Upper lobe of right lung (tissue), 1 donor: ENCODE measurements at regions not wholly inside any gene's neighbourhood (a gene's known extent, or its start where the extent isn't known, plus 50 kb on each side); places are given as distances from the start of the nearest gene placed in this dataset.

Experiments
- ATAC-seq: fragments of 200-7000 bp; cut with Tn5 transposase; one replicate; pipeline ENCODE4 v1.9.1; 2020; ENCODE audit warnings: mild to moderate bottlenecking, moderate library complexity
- DNase-seq: peaks from one replicate; pipeline ENCODE4 v3.0.0-alpha.2; 2020
- H3K27ac ChIP-seq: fragments of 200-600 bp; one replicate; pipeline ENCODE4 v1.8.0; 2022
- H3K27me3 ChIP-seq: fragments of 200-600 bp; one replicate; pipeline ENCODE4 v1.8.0; 2022; ENCODE audit warnings: mild to moderate bottlenecking
- H3K36me3 ChIP-seq: fragments of 200-600 bp; one replicate; pipeline ENCODE4 v1.8.0; 2022
- H3K4me1 ChIP-seq: fragments of 200-600 bp; one replicate; pipeline ENCODE4 v1.8.0; 2022
- H3K4me3 ChIP-seq: fragments of 200-600 bp; one replicate; pipeline ENCODE4 v1.8.0; 2022; ENCODE audit warnings: mild to moderate bottlenecking
- H3K9me3 ChIP-seq: fragments of 200-600 bp; one replicate; pipeline ENCODE4 v1.8.0; 2022
- intact Hi-C: fragments of 100-400 bp; cut with DNase I; formaldehyde crosslinking; loops from one replicate; pipeline ENCODE4 v1.11.0; 2022
- TF ChIP-seq, protein P1 (sequence below): fragments of 200-600 bp; IDR thresholded peaks from one replicate; pipeline ENCODE4 v1.8.0; 2022; ENCODE audit warnings: antibody characterized with exemption
- donor health status: DM: no; HTN: yes; CAD: no; lungs with severe emphysema.

DNA sequence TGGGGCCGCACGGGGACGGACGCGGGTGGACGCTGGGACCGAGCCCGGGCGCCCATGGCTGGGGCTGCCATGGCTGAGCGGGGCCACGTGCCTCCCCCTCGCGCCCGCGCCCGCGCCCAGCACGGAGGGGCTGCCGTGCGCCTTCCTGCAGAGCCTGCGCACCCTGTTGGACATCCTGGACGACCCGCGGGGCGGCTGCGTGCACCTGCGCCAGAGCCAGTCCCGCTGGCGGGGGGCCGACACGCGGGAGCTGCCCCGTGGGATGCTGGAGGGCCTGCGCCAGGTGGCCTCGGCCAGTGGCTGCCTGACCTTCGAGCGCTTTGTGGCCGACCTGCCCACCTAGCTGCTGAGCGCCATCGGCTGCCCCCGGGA is 72.5 kb upstream of the KCTD7 start:
- intact Hi-C loops: no loop called here
- peaks cover 54% of the 10 kb centered on the region for H3K36me3 ChIP-seq
- no peak for DNase-seq
- no peak overlapping the region for H3K4me3 ChIP-seq
- TF ChIP-seq, protein P1, sequence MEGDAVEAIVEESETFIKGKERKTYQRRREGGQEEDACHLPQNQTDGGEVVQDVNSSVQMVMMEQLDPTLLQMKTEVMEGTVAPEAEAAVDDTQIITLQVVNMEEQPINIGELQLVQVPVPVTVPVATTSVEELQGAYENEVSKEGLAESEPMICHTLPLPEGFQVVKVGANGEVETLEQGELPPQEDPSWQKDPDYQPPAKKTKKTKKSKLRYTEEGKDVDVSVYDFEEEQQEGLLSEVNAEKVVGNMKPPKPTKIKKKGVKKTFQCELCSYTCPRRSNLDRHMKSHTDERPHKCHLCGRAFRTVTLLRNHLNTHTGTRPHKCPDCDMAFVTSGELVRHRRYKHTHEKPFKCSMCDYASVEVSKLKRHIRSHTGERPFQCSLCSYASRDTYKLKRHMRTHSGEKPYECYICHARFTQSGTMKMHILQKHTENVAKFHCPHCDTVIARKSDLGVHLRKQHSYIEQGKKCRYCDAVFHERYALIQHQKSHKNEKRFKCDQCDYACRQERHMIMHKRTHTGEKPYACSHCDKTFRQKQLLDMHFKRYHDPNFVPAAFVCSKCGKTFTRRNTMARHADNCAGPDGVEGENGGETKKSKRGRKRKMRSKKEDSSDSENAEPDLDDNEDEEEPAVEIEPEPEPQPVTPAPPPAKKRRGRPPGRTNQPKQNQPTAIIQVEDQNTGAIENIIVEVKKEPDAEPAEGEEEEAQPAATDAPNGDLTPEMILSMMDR: no peak
- ATAC-seq: no peak
- no peak overlapping the region for H3K27ac ChIP-seq
- H3K4me1 ChIP-seq: no peaks in the 10 kb centered on the region
- H3K27me3 ChIP-seq: no peaks in the 10 kb centered on the region
- H3K9me3 ChIP-seq: no peaks in the 10 kb centered on the region

DNA sequence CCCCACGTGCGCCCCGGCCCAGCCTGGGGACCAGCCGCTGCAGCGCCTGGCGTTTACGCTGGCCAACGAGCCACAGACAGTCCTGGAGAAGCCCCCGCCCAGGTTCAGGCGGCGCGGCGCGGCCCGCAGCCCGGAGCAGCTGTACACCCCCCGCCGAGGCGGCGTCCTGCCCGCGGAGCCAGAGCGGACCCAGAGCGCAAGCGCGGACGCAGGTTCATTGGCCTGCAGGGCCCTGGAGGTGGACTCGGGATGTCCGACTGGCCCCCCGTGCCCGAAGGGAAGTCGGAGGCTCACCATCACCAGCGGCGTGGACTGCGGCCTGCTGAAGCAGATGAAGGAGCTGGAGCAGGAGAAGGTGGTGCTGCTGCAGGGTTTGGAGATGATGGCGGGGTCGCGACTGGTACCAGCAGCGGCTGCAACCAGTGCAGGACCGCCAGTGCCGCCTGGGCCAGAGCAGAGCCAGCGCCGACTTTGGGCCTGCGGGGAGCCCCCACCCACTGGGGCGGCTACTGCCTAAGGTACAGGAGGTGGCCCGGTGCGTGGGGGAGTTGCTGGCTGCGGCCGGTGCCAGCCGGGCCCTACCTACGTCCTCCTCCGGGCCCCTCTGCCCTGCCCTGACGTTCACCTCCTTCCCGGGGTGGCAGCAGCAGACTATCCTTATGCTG is 72.0 kb upstream of the KCTD7 start:
- H3K36me3 ChIP-seq: peaks cover 49% of the 10 kb centered on the region

DNA sequence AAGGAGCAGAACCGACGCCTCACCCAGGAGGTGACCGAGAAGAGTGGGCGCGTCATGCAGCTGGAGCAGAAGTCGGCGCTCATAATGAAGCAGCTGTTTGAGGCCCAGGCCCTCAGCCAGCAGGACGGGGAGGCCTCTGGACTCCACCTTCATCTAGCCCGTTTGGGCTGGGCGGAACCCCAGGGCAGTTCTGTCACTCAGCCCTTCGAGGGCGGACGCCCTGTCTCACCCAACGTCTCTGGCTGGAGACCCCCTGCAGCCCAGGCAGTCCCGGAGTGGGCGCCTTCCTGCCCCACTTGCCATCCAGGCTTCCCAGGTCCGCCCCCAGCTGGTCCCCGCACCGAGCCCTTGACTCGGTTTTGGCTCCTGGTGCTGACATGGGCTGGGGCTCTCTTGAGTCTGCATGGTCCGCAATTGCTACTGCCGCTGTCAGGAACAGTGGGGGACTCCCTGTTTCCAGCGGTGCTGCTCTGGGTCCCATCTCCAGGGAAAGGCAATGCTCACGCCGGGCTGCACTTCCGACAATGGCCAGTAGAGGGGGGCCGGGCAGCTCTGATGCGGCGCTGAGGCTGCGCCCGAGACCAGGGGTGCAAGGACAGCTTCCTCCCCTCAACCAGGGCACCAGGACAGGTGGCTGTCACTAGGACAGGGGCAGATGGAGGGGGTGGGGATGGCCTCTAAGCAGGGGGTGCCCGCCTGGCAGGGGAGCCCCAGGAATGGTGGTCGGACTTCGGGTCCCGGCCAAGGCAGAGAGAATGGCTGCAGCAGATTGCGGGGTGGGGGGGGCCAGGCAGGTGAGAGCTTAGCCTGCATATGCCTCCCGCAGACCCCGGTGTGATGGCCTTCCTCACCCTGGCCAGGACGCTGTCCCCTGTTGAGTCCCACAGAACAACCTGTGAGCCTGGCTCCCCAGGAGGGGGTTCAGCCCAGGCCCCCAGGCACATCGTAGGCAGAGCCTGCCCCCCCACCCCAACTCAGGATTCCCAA is 71.2 kb upstream of the KCTD7 start:
- peak; percentile 86 for DNase-seq
- H3K4me3 ChIP-seq: no peak overlapping the region
- TF ChIP-seq, protein P1: peak; percentile 94
- no peak overlapping the region for H3K27ac ChIP-seq
- intact Hi-C loops: no loop called here
- H3K36me3 ChIP-seq: peaks cover 42% of the 10 kb centered on the region
- H3K27me3 ChIP-seq: no peaks in the 10 kb centered on the region
- no peaks in the 10 kb centered on the region for H3K4me1 ChIP-seq
- peak; percentile 93 for ATAC-seq
- H3K9me3 ChIP-seq: no peaks in the 10 kb centered on the region

More for the DNA sequence above, 72.0 kb upstream of the KCTD7 start:
- TF ChIP-seq, protein P1: no peak
- H3K27ac ChIP-seq: no peak overlapping the region
- intact Hi-C loops: no loop called here
- DNase-seq (peak; percentile 65), ATAC-seq (peak; percentile 3)
- H3K9me3 ChIP-seq: no peaks in the 10 kb centered on the region
- no peaks in the 10 kb centered on the region for H3K27me3 ChIP-seq
- no peak overlapping the region for H3K4me3 ChIP-seq
- H3K4me1 ChIP-seq: no peaks in the 10 kb centered on the region

DNA sequence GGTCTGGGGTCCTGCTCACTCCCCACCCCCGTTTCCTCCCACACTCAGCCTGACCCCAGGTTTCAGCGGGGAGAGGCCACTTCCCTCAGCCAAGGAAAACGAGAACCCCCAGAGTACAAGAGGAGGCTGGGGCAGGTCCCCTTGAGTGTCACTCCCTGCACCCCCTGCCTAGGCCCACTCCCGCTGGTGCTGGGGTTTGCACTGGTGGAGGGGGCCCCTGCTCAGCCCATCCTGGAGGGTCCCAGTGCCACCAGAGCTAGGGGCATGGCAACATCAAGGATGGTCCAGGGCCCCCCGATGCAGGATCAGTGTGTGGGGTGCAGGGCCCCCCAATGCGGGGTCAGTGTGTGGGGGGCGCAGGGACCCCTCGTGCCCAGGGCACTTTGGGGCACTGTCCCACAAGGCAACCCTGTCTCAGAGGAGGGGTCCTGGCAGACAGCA is 70.5 kb upstream of the KCTD7 start:
- H3K4me3 ChIP-seq: no peak overlapping the region
- intact Hi-C loops: no loop called here
- no peaks in the 10 kb centered on the region for H3K9me3 ChIP-seq
- H3K36me3 ChIP-seq: peaks cover 35% of the 10 kb centered on the region
- no peak overlapping the region for H3K27ac ChIP-seq
- ATAC-seq (peak; percentile 17), DNase-seq (no peak)
- TF ChIP-seq, protein P1: no peak
- H3K27me3 ChIP-seq: no peaks in the 10 kb centered on the region
- no peaks in the 10 kb centered on the region for H3K4me1 ChIP-seq

DNA sequence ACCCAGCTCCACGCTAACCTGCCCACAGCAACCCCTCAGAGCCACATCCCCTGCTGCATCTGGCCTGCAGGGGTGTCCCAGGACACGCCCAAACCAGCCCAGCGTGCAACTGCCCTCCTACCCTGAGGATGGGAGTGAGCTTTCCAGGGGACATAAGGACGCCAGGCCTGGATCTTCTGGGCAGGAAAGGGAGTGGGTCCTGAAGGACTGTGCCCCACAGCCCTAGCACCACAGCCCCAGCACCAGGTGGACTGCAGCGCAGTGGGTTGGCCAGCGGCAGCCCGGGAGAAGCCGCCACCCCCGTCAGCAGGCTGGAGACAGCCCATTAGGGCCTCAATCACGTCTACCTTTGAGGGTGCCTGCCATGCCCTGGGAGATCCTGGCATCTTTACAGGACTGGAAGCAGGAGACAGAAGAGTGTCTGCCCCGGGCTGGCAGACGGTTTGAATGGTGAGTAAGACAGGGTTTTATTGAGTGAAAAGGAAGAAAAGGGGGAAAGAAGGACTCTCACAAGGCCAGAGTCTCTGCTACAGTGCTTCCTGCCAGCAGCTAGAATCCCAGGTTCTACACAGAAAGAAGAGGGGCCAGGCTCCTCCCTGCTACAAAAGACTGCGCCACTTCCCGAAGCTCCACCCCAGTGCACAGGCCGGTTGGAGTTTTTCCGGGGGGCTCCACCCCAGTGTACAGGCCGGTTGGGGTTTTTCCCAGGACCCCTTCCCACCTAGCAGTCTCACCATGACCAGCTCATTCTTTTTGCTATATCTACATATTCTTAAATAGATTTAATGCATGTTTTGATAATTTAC is 69.8 kb upstream of the KCTD7 start:
- TF ChIP-seq, protein P1: no peak

More for the DNA sequence above, 69.8 kb upstream of the KCTD7 start:
- Histone ChIP-seq H3K4me3 (no peak overlapping the region), H3K27me3 (no peaks in the 10 kb centered on the region), H3K4me1 (no peaks in the 10 kb centered on the region), H3K9me3 (no peaks in the 10 kb centered on the region), H3K36me3 (peaks cover 31% of the 10 kb centered on the region), H3K27ac (no peak overlapping the region)
- no peak for DNase-seq
- peak; percentile 7 for ATAC-seq
- intact Hi-C loops: no loop called here
